HG03432 (cell line): ENCODE measurements at regions not wholly inside any gene's neighbourhood (a gene's known extent, or its start where the extent isn't known, plus 50 kb on each side); places are given as distances from the start of the nearest gene placed in this dataset.
"Not testable (repeated sequence)": the region's sequence is repeated elsewhere in the genome, so short reads cannot be mapped to it uniquely, and the experiment has no call there.

ENCODE experiments used
- ATAC-seq: cut with Tn5 transposase; IDR thresholded peaks from one replicate; pipeline ENCODE4 v1.9.1; 2021; ENCODE audit warnings: mild to moderate bottlenecking, moderate library complexity; ENCODE audit not compliant: unreplicated experiment

GRCh38 chr16:8084302-8084701 lies 506.0 kb downstream of the TMEM114 start:
- ATAC-seq, result no peak

- ATAC-seq, result no peak
Measured at GRCh38 chr16:8083560-8083959, 506.8 kb downstream of the TMEM114 start.

- no peak for ATAC-seq
Measured at GRCh38 chr16:8080817-8081216, 509.5 kb downstream of the TMEM114 start.

GRCh38 chr16:8075271-8075670 lies 515.0 kb downstream of the TMEM114 start:
- ATAC-seq, result no peak

GRCh38 chr16:8070506-8070905 lies 519.8 kb downstream of the TMEM114 start:
- ATAC-seq, result no peak

- not testable (repeated sequence) for ATAC-seq
Measured at GRCh38 chr16:8068225-8068624, 522.1 kb downstream of the TMEM114 start.

- no peak for ATAC-seq
Measured at GRCh38 chr16:8063159-8063558, 527.2 kb downstream of the TMEM114 start.

- no peak for ATAC-seq
Measured at GRCh38 chr16:8062677-8063076, 527.6 kb downstream of the TMEM114 start.

- no peak for ATAC-seq
Measured at GRCh38 chr16:8055761-8056160, 534.5 kb downstream of the TMEM114 start.

- no peak for ATAC-seq
Measured at GRCh38 chr16:8053437-8053836, 536.9 kb downstream of the TMEM114 start.

GRCh38 chr16:8048433-8048832 lies 541.9 kb downstream of the TMEM114 start:
- no peak for ATAC-seq

GRCh38 chr16:8047736-8048135 lies 542.6 kb downstream of the TMEM114 start:
- no peak for ATAC-seq

GRCh38 chr16:8044796-8045195 lies 545.5 kb downstream of the TMEM114 start:
- ATAC-seq, result no peak

GRCh38 chr16:8032406-8032805 lies 557.9 kb downstream of the TMEM114 start:
- no peak for ATAC-seq

GRCh38 chr16:8030004-8030403 lies 560.3 kb downstream of the TMEM114 start:
- not testable (repeated sequence) for ATAC-seq

- ATAC-seq, result no peak
Measured at GRCh38 chr16:8026450-8026849, 563.9 kb downstream of the TMEM114 start.

GRCh38 chr16:8023326-8023725 lies 567.0 kb downstream of the TMEM114 start:
- ATAC-seq, result no peak

GRCh38 chr16:8005096-8005860 lies 585.0 kb downstream of the TMEM114 start:
- no peak for ATAC-seq

- ATAC-seq, result no peak
Measured at GRCh38 chr16:7998789-7999453, 591.4 kb downstream of the TMEM114 start.

GRCh38 chr16:7997966-7998365 lies 592.3 kb downstream of the TMEM114 start:
- ATAC-seq, result no peak

GRCh38 chr16:7992616-7993015 lies 597.7 kb downstream of the TMEM114 start:
- no peak for ATAC-seq

GRCh38 chr16:7990626-7991260 lies 599.6 kb downstream of the TMEM114 start:
- ATAC-seq, result no peak
